Stomach (tissue), 8 donors: ENCODE measurements at regions not wholly inside any gene's neighbourhood (a gene's known extent, or its start where the extent isn't known, plus 50 kb on each side); places are given as distances from the start of the nearest gene placed in this dataset.

Experiments used
- DNase-seq, 2 donors: peaks; one replicate each; pipeline versions ENCODE4 v3.0.0 to v3.0.0-alpha.2; 2013 to 2019
- H3K27ac ChIP-seq, 5 donors: fragments of 200-600 bp in 4 of 5; sonication (generic) in 4 of 5; one replicate each; pipeline ENCODE4 v1.5.1; 2013 to 2019; ENCODE audit warnings: mild to moderate bottlenecking in 1 of 5, moderate library complexity in 1 of 5
- H3K27me3 ChIP-seq, 3 donors: fragments of 200-600 bp; sonication (generic); one replicate each; pipeline ENCODE4 v1.5.1; 2017 to 2019; ENCODE audit warnings: mixed run types in 1 of 3
- H3K36me3 ChIP-seq, 4 donors: fragments of 200-600 bp; sonication (generic); 1 replicate in 3 of 4; 2 replicates in 1 of 4; pipeline ENCODE4 v1.5.1; 2016 to 2019
- H3K4me1 ChIP-seq, 4 donors: fragments of 200-600 bp; sonication (generic); one replicate each; pipeline ENCODE4 v1.5.1; 2016 to 2019
- H3K4me3 ChIP-seq, 4 donors: fragments of 200-600 bp; sonication (generic) in 3 of 4; one replicate each; pipeline ENCODE4 v1.5.1; 2016 to 2019; ENCODE audit warnings: mild to moderate bottlenecking in 1 of 4
- H3K9me3 ChIP-seq, 4 donors: fragments of 200-600 bp; sonication (generic); one replicate each; pipeline ENCODE4 v1.5.1; 2016 to 2019
- CTCF ChIP-seq, 7 experiments: fragments of 450-650 bp in 4 of 7; fragments of 200-600 bp in 3 of 7; sonication (generic) in 3 of 7; IDR thresholded peaks; one replicate each; pipeline ENCODE4 v1.5.1; 2016 to 2019; ENCODE audit warnings: antibody characterized with exemption in 7 of 7, control low read depth in 2 of 7, mild to moderate bottlenecking in 1 of 7
- EP300 ChIP-seq: sonication (generic); formaldehyde crosslinking; IDR thresholded peaks from one replicate; pipeline ENCODE4 v1.6.1; 2017; ENCODE audit warnings: antibody characterized with exemption
- POLR2A ChIP-seq, 4 donors: fragments of 450-650 bp; IDR thresholded peaks; one replicate each; pipeline ENCODE4 v1.6.1; 2016; ENCODE audit warnings: antibody characterized with exemption in 4 of 4, control low read depth in 2 of 4, mild to moderate bottlenecking in 1 of 4, moderate library complexity in 1 of 4
- POLR2AphosphoS5 ChIP-seq, 3 donors: sonication (generic); formaldehyde crosslinking; IDR thresholded peaks; one replicate each; pipeline ENCODE4 v1.6.1; 2016; ENCODE audit warnings: antibody characterized with exemption in 3 of 3
- WGBS, 5 donors: extraction: QIAGEN DNeasy Blood & Tissue Kit in 3 of 5; methylation state at CpG; one replicate each; pipeline versions ENCODE4 v1.1.5 to v1.1.7; 2013 to 2018; 5-methylcytosine and 5-hydroxymethylcytosine counted together
- intact Hi-C: fragments of 100-400 bp; cut with DNase I; formaldehyde crosslinking; loops from one replicate; pipeline ENCODE4 v1.15.1; 2023; ENCODE audit warnings: low total_unique reads
- donor health status: healthy with polysubstance abuse.
- donor health status: Bipolar disorder and iron deficiency.
- donor health status: healthy.

GRCh38 chr12:111182382-111182781 is 186.5 kb downstream of the PHETA1 start:
- no peak for DNase-seq
- WGBS, 5 donors = 47 to 58% (median 52%) methylated on average over 16 of the region's 16 CpGs
- H3K9me3 ChIP-seq = no peaks in the 10 kb centered on the region
- TF ChIP-seq POLR2AphosphoS5 (IDR thresholded peaks at IDR 0.05) (no peak), EP300 (no peak), CTCF (IDR thresholded peaks at IDR 0.05) (no peak), POLR2A (IDR thresholded peaks at IDR 0.05) (no peak)
- intact Hi-C loops = no loop called here
- H3K27ac ChIP-seq = no peak overlapping the region
- peaks cover 0 to 49% (median 7%) of the 10 kb centered on the region in 3 donors for H3K27me3 ChIP-seq
- no peaks in the 10 kb centered on the region for H3K36me3 ChIP-seq
- peaks cover 0 to 30% (median 11%) of the 10 kb centered on the region in 4 donors for H3K4me1 ChIP-seq
- H3K4me3 ChIP-seq = no peak overlapping the region

GRCh38 chr12:111181143-111181726 is 187.7 kb downstream of the PHETA1 start:
- H3K9me3 ChIP-seq = no peaks in the 10 kb centered on the region
- intact Hi-C loops = no loop called here
- peaks cover 0 to 30% (median 11%) of the 10 kb centered on the region in 4 donors for H3K4me1 ChIP-seq
- peaks cover 0 to 56% (median 7%) of the 10 kb centered on the region in 3 donors for H3K27me3 ChIP-seq
- no peaks in the 10 kb centered on the region for H3K36me3 ChIP-seq
- H3K4me3 ChIP-seq = no peak overlapping the region
- no peak overlapping the region for H3K27ac ChIP-seq
- no peak for TF ChIP-seq POLR2AphosphoS5 (IDR thresholded peaks at IDR 0.05)
- no peak for TF ChIP-seq POLR2A (IDR thresholded peaks at IDR 0.05)
- TF ChIP-seq EP300 = no peak
- TF ChIP-seq CTCF (IDR thresholded peaks at IDR 0.05) = no peak
- WGBS, 5 donors = 14 to 29% (median 19%) methylated on average over 18 of the region's 18 CpGs
- DNase-seq = peak; percentile 53 to 84

DNA sequence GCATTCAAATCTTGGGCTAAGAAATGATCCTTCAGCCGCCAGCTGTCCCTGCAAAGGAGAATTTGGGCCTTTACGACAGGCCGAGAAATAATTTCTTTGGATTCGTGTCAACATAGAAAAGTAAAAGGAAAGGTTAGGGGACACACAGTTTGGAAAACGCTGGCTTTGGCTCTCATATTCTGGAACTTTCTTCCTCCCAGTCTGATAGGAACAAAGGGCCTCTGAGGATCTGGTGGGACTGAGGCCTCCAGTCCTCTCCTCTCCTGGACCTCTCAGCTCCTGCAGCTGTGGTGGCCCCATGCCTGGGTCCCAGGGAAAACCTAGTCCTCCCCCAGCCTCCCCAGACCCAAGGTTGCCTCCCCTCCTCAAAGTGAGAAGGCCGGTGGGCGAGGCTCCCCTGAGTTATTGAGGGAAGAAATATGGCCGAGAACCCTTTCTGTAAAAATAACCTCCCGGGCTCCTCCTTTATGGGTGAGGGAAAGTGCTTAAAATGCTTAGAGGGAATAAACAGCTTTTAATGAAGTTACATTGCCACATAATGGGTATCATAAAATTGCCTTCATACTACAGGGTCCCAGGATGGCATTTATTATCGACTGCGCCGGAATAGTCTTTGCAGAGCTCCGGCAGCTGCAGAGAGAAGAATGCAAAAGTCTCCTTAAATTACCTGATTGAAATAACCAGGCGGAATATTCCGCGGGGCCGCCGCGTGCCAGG is 188.3 kb downstream of the PHETA1 start:
- 63 to 80% (median 75%) methylated on average over 19 of the region's 19 CpGs for WGBS, 5 donors
- Histone ChIP-seq H3K27ac (no peak overlapping the region), H3K9me3 (no peaks in the 10 kb centered on the region), H3K27me3 (peaks cover 0 to 58% (median 7%) of the 10 kb centered on the region in 3 donors), H3K36me3 (no peaks in the 10 kb centered on the region), H3K4me1 (peaks cover 0 to 30% (median 11%) of the 10 kb centered on the region in 4 donors), H3K4me3 (no peak overlapping the region)
- intact Hi-C loops = no loop called here
- TF ChIP-seq POLR2AphosphoS5 (IDR thresholded peaks at IDR 0.05) (no peak), CTCF (IDR thresholded peaks at IDR 0.05) (no peak), EP300 (no peak), POLR2A (IDR thresholded peaks at IDR 0.05) (no peak)
- DNase-seq = no peak

GRCh38 chr12:111178181-111179081 is 190.5 kb downstream of the PHETA1 start:
- peak in 1 of 2 donors; percentile 85 for DNase-seq
- Histone ChIP-seq H3K9me3 (no peaks in the 10 kb centered on the region), H3K4me1 (peaks cover 0 to 30% (median 11%) of the 10 kb centered on the region in 4 donors), H3K27me3 (peaks cover 0 to 64% (median 7%) of the 10 kb centered on the region in 3 donors), H3K27ac (no peak overlapping the region), H3K36me3 (no peaks in the 10 kb centered on the region), H3K4me3 (no peak overlapping the region)
- intact Hi-C loops = no loop called here
- WGBS, 5 donors = 46 to 62% (median 54%) methylated on average over 18 of the region's 18 CpGs
- TF ChIP-seq EP300 (no peak), POLR2AphosphoS5 (IDR thresholded peaks at IDR 0.05) (no peak), POLR2A (IDR thresholded peaks at IDR 0.05) (no peak), CTCF (IDR thresholded peaks at IDR 0.05) (no peak)
